ENCODE measurements at regions not wholly inside any gene's neighbourhood (a gene's known extent, or its start where the extent isn't known, plus 50 kb on each side); places are given as distances from the start of the nearest gene placed in this dataset.

- Histone ChIP-seq H3K4me3 (replicated peaks in 1 of 3; ENCODE audit: insufficient read depth in 1 of 3, low read depth in 1 of 3, low read length in 3 of 3) (no peak overlapping the region), H3K9ac (replicated peaks; ENCODE audit: extremely low read depth, insufficient read depth, low read length) (no peak overlapping the region), H3K4me2 (ENCODE audit: insufficient read depth, low read length) (no peak overlapping the region), H3K4me1 (ENCODE audit: control insufficient read depth, extremely low read depth, insufficient read depth, low read length) (no peaks in the 10 kb centered on the region), H2AFZ (ENCODE audit: low read depth, low read length) (no peak overlapping the region), H3K36me3 (ENCODE audit: control insufficient read depth in 2 of 2, extremely low read depth in 1 of 2, insufficient read depth in 2 of 2, low read length in 2 of 2) (no peaks in the 10 kb centered on the region), H3K9me3 (replicated peaks; ENCODE audit: control insufficient read depth, insufficient read depth, low read length) (peaks cover 2% of the 10 kb centered on the region), H3K27ac (ENCODE audit: insufficient read depth, low read depth, low read length) (no peak overlapping the region), H3K79me2 (ENCODE audit: control insufficient read depth, insufficient read depth, low read length) (no peaks in the 10 kb centered on the region), H3K27me3 (ENCODE audit: control insufficient read depth in 2 of 2, insufficient read depth in 2 of 2, low read length in 2 of 2) (no peaks in the 10 kb centered on the region), H4K20me1 (replicated peaks; ENCODE audit: control insufficient read depth, extremely low read depth, insufficient read depth, low read length) (no peaks in the 10 kb centered on the region), H3K9me1 (replicated peaks; ENCODE audit: control insufficient read depth, extremely low read depth, insufficient read depth, low read length) (no peaks in the 10 kb centered on the region)
- dilution Hi-C loops (cut with MboI; ENCODE audit: extremely low pct_ligation_motif_present, low sequenced_read_pairs) (no loop called here), intact Hi-C loops (cut with micrococcal nuclease) (no loop called here)
- BruUV-seq (replicated peaks), result no TSS peak
- ChIA-PET POLR2A (no interaction called here), CTCF (no interaction called here)
- no peak for TF ChIP-seq JUN (IDR thresholded peaks at IDR 0.05; ENCODE audit: borderline replicate concordance, insufficient read depth, insufficient read length, low read depth)
- no peak for TF ChIP-seq POLR2A (IDR thresholded peaks at IDR 0.05; ENCODE audit: low read depth, low read length)
- TF ChIP-seq MAX (IDR thresholded peaks at IDR 0.05; ENCODE audit: insufficient read depth, insufficient read length), result no peak
- TF ChIP-seq POLR2AphosphoS5 (IDR thresholded peaks at IDR 0.05; ENCODE audit: insufficient read depth, low read depth, low read length), result no peak
- no peak for TF ChIP-seq MYC (IDR thresholded peaks at IDR 0.05; ENCODE audit: low read depth, low read length)
- TF ChIP-seq GATA2 (IDR thresholded peaks at IDR 0.05; ENCODE audit: insufficient read depth, insufficient read length, low read depth, low read length), result no peak
- no peak for TF ChIP-seq EZH2 (IDR thresholded peaks at IDR 0.05; ENCODE audit: borderline replicate concordance, low read depth, low read length, severe bottlenecking)
- TF ChIP-seq FOS (IDR thresholded peaks at IDR 0.05; ENCODE audit: borderline replicate concordance, insufficient read depth, low read length), result no peak
- no peak for TF ChIP-seq CTCF (IDR thresholded peaks at IDR 0.05; ENCODE audit: extremely low read depth in 1 of 2, insufficient read depth in 1 of 2, low read depth in 1 of 2, low read length in 2 of 2)
- FAIRE-seq (no peak), DNase-seq (ENCODE audit: low read depth, low spot score) (no peak)
Measured at GRCh38 chr11:127507851-127508250, 507.3 kb upstream of the KIRREL3 start.

Measured in endothelial cell of umbilical vein (primary cell).